ENCODE measurements at regions not wholly inside any gene's neighbourhood (a gene's known extent, or its start where the extent isn't known, plus 50 kb on each side); places are given as distances from the start of the nearest gene placed in this dataset.

- no peak for DNase-seq (ENCODE audit: extremely low spot score)
- TF ChIP-seq, protein P1, sequence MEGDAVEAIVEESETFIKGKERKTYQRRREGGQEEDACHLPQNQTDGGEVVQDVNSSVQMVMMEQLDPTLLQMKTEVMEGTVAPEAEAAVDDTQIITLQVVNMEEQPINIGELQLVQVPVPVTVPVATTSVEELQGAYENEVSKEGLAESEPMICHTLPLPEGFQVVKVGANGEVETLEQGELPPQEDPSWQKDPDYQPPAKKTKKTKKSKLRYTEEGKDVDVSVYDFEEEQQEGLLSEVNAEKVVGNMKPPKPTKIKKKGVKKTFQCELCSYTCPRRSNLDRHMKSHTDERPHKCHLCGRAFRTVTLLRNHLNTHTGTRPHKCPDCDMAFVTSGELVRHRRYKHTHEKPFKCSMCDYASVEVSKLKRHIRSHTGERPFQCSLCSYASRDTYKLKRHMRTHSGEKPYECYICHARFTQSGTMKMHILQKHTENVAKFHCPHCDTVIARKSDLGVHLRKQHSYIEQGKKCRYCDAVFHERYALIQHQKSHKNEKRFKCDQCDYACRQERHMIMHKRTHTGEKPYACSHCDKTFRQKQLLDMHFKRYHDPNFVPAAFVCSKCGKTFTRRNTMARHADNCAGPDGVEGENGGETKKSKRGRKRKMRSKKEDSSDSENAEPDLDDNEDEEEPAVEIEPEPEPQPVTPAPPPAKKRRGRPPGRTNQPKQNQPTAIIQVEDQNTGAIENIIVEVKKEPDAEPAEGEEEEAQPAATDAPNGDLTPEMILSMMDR (IDR thresholded peaks at IDR 0.05; ENCODE audit: control extremely low read depth, extremely low read depth, low read depth, missing control alignments), result no peak
- CTCF ChIA-PET, result interaction anchor here (0.7 to 1.0 kb wide), 2 partner anchors 22 to 25 kb away, joined by 3 read pairs; no protein-coding TSS in a partner anchor
- POLR2A ChIA-PET, result no interaction called here
Observed at GRCh38 chr3:117922039-117922438, 1112.6 kb downstream of the IGSF11 start.

- DNase-seq (ENCODE audit: extremely low spot score), result no peak
- ChIA-PET POLR2A (no interaction called here), CTCF (interaction anchor here (1.8 kb wide), 1 partner anchor 9 kb away, joined by 3 read pairs; no protein-coding TSS in a partner anchor)
- TF ChIP-seq, protein P1 (IDR thresholded peaks at IDR 0.05; ENCODE audit: control extremely low read depth, extremely low read depth, low read depth, missing control alignments), result no peak
Observed at GRCh38 chr3:117926819-117927218, 1107.8 kb downstream of the IGSF11 start.

GRCh38 chr3:117927825-117928224 is 1106.8 kb downstream of the IGSF11 start:
- DNase-seq (ENCODE audit: extremely low spot score), result no peak
- CTCF ChIA-PET, result interaction anchor here (0.9 to 1.8 kb wide), 2 partner anchors 8 to 29 kb away, joined by 3 read pairs; no protein-coding TSS in a partner anchor
- POLR2A ChIA-PET, result no interaction called here
- TF ChIP-seq, protein P1 (IDR thresholded peaks at IDR 0.05; ENCODE audit: control extremely low read depth, extremely low read depth, low read depth, missing control alignments), result no peak

GRCh38 chr3:117928836-117929235 is 1105.8 kb downstream of the IGSF11 start:
- ChIA-PET POLR2A (no interaction called here), CTCF (no interaction called here)
- no peak for DNase-seq (ENCODE audit: extremely low spot score)
- TF ChIP-seq, protein P1 (IDR thresholded peaks at IDR 0.05; ENCODE audit: control extremely low read depth, extremely low read depth, low read depth, missing control alignments), result no peak

GRCh38 chr3:117932441-117932840 is 1102.2 kb downstream of the IGSF11 start:
- DNase-seq (ENCODE audit: extremely low spot score), result no peak
- ChIA-PET POLR2A (no interaction called here), CTCF (no interaction called here)
- TF ChIP-seq, protein P1 (IDR thresholded peaks at IDR 0.05; ENCODE audit: control extremely low read depth, extremely low read depth, low read depth, missing control alignments), result no peak

DNA sequence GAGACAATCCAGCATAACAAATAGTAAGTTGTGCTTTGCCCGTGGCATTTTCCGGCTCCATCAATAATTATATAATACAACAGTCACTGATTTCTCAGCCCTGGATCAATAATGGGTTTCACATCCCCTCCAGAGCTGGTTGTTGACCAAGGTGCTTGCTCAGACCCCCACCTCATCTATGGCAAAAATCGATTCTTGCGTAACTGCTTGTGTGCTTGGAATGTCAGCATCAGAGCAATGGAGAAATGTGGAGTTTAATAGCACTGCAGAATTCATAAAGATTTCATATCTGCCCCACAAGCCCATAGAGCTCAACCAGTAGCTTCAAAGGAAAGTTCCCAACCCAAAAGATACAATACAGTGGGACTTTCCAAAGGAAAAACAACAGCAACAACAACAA is 1098.5 kb downstream of the IGSF11 start:
- DNase-seq (ENCODE audit: extremely low spot score), result no peak
- TF ChIP-seq, protein P1 (IDR thresholded peaks at IDR 0.05; ENCODE audit: control extremely low read depth, extremely low read depth, low read depth, missing control alignments), result no peak
- ChIA-PET POLR2A (no interaction called here), CTCF (interaction anchor here (0.9 kb wide), 1 partner anchor 9 kb away, joined by 3 read pairs; no protein-coding TSS in a partner anchor)

GRCh38 chr3:117938974-117939373 is 1095.7 kb downstream of the IGSF11 start:
- ChIA-PET POLR2A (no interaction called here), CTCF (no interaction called here)
- TF ChIP-seq, protein P1 (IDR thresholded peaks at IDR 0.05; ENCODE audit: control extremely low read depth, extremely low read depth, low read depth, missing control alignments), result no peak
- no peak for DNase-seq (ENCODE audit: extremely low spot score)
